ENCODE measurements at regions not wholly inside any gene's neighbourhood (a gene's known extent, or its start where the extent isn't known, plus 50 kb on each side); places are given as distances from the start of the nearest gene placed in this dataset.
"Not testable (repeated sequence)": the region's sequence is repeated elsewhere in the genome, so short reads cannot be mapped to it uniquely, and the experiment has no call there.

DNA sequence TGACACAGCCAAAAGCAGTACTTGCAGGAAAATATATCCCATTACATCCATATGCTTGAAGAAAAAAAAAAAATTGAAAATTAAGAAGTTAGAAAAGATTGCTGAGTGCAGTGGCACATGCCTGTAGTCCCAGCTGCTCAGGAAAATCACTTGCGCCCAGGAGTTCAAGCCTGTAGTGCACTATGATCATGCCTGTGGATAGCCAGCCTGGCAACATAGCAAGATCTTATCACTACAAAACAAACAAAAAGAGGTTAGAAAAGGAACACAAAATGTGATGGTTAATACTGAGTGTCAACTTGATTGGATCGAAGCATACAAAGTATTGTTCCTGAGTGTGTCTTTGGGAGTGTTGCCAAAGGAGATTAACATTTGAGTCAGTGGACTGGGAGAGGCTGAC lies 361.9 kb downstream of the NYAP2 start:
- no peak for DNase-seq (ENCODE audit: low spot score)

- no peak for DNase-seq (ENCODE audit: low spot score)
Measured at GRCh38 chr2:225757248-225757647, 357.7 kb downstream of the NYAP2 start.

- DNase-seq (ENCODE audit: low spot score) = peak; percentile 21
Measured at GRCh38 chr2:225756198-225756597, 356.7 kb downstream of the NYAP2 start.

DNA sequence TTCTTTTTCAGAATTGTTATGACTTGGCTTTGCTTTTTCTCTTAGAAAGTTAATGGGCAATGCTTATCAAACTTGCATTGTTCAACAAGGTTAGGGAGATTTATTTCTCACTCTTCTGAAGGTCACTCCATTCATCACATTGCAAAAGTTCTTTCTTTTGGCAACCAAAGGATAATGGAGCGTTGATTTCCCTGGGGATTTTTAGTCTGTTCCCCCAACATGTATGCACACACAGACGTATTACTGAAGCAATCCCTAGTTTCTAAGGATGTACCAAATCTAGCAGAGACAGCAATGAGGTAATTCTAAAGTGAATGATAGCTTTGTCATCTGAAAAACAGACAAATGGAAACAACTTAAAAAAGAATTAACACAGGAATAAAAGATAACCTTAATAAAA lies 349.1 kb downstream of the NYAP2 start:
- no peak for DNase-seq (ENCODE audit: low spot score)

GRCh38 chr2:225743996-225744395 lies 344.5 kb downstream of the NYAP2 start:
- DNase-seq (ENCODE audit: low spot score) = not testable (repeated sequence)

DNA sequence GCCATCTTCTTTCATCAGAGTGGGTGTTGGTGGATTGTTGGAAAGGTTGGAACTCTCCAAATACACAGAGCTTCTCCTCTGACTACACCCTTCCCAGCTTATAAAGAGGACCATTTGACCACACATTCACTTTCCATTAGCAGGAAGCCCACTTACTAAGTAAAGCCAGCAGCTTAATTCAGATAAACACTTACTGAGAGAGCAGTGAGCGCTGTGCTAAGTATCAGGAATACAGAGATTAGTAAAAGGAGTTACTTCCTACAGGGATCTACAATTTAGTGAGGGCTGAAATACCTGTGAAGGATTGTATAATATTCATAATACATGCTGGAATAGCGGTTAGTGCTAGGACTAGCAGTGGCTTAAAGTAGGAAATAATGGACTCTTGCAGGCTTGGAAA lies 343.0 kb downstream of the NYAP2 start:
- DNase-seq (ENCODE audit: low spot score) = no peak

DNA sequence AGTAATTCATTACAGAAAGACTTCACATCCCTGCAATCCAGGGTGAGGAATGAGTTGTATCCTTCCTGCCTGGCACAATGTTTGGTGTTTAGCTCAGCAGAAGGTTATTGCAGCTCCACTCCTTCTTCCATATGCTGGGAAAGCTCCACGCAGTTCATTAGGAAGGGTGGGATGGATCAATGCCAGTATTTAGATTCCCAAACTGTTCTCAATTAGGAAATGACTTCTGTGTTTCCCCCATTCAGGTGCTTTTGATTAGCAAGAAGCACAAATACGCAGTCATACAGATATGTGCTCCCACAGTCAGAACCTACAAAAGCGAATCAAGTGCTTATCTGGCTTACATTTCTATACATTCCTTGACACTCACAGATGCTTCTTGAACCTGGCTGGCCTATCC lies 340.6 kb downstream of the NYAP2 start:
- no peak for DNase-seq (ENCODE audit: low spot score)

DNA sequence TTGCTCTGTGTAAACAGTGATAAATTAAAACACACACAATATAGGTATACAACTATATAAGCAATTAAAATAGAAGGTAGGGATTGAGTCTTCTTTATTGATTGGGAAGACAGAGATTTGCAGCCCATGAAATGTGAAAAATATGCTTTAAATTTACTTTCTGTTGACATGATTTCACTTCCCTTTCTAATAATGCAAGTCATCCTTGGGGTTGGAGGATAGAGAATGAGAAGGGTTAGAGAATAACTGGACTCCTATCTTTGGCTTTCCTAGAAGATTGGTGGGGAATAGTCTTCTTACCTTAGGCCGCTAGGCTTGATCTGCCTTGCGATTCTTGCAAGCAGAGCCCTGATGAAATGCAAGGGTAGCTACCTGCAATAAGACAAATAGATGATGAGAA lies 339.8 kb downstream of the NYAP2 start:
- DNase-seq (ENCODE audit: low spot score) = no peak

- no peak for DNase-seq (ENCODE audit: low spot score)
Measured at GRCh38 chr2:225738735-225739134, 339.2 kb downstream of the NYAP2 start.

DNA sequence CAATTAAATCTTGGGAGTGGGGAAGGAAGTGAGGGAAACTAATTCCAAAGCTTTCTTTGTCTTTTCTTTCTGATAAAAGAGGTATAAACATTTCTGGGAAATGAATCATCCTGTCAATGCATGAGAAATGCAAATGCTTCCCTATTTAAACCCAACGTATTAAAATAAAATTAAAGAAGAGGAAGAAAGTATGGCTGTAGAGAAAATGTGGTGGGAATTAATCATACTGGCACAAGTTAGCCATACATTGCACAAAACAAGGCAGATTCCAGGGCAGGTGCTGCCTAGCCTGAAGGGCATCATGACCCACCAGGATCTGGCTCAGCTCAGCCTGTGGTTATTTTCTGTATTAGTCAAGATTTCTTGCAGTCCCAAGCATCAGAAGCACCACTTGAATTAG lies 338.0 kb downstream of the NYAP2 start:
- DNase-seq (ENCODE audit: low spot score) = peak; percentile 76

DNA sequence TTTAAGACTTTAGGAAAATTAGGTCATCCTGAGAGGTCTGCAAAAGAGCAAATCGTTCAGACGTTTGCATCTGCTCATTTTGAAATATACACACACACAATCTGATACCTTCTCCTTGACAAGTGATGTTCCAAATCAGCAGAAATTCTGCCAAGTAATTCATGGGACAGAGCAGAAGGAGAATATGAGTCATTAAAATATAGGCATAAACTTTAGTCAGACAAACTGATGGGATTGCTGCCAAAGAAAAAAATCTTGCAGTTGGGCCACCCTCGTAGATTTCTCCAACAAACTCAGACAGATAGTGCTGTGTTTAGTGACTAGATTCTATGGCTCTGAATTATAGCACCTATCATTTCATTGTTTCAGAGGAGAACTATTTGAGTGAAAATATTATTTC lies 336.3 kb downstream of the NYAP2 start:
- DNase-seq (ENCODE audit: low spot score) = peak; percentile 92

DNA sequence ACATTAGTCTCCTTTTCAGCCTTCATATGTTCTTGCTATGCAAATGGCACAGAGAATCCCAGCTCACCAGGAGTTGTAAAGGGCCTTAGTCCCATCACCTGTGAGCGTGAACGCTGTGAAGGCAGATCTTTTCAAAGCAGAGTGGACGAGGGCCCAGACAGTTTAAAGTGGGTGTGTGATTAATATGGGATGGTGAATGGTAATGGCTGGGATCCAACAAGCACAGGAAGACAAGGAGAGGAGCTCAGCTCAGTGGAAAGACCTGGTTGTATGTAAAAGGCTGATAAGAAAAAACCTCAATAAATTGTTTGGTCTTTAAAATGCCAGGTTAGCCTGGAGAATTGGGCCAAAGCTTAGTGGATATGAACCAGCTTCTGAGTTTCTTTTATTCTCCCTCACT lies 326.2 kb downstream of the NYAP2 start:
- DNase-seq (ENCODE audit: low spot score) = no peak
